HUDEP-2 (cell line): ENCODE measurements at regions not wholly inside any gene's neighbourhood (a gene's known extent, or its start where the extent isn't known, plus 50 kb on each side); places are given as distances from the start of the nearest gene placed in this dataset.
"Not testable (repeated sequence)": the region's sequence is repeated elsewhere in the genome, so short reads cannot be mapped to it uniquely, and the experiment has no call there.

Experiments
- DNase-seq, 76 experiments: peaks; one replicate each; lab custom pipeline; 2025; ENCODE audit not compliant: unreplicated experiment in 76 of 76; lab: John Stamatoyannopoulos, UW

DNA sequence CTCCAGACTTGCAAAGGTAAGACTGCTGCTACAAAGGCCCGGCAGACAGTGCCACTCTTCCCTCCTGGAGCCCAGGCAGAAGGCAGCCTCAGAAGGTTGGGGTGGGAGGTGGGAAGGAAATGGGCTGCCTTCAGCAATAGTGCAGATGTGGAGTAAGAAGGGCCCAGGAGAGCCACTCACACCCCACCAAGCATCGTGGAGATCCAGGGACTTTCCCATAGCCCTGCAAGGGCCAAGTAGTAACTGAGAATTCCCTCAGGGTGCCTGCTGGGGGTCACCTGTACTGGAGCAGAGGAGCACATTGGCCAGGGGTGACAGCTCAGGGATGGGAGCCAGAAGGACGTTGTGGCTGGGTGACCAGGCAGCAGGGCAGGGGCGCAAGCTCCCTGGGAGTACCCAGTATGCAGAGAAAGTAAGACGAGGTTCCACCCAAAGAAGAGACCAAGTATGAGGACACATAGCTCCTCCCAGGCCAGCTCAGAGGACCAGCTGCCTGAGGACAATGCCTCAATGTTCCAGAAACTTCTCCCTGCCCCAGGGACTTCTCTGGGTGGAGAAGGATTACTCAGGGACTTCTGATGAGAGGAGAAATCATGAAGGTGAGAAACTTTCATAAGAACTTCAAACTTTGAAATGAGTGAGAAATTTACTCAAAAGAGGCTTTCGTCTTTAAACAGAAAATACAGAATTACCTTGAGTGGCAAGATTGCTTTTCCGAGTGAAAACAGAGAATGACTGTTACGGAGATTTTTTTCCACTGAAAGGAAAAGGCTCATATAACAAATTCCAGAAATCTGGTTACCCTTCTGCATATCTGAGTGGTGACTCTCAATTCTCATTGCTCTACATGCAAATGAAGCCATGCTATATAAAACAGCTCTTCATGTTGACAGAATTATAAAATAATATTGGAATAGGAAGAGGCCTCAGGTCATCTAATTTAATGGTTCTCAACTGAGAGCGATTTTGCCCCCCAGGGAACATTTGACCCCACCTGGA, 87.9 kb upstream of the TRIO start:
- DNase-seq = no peak

DNA sequence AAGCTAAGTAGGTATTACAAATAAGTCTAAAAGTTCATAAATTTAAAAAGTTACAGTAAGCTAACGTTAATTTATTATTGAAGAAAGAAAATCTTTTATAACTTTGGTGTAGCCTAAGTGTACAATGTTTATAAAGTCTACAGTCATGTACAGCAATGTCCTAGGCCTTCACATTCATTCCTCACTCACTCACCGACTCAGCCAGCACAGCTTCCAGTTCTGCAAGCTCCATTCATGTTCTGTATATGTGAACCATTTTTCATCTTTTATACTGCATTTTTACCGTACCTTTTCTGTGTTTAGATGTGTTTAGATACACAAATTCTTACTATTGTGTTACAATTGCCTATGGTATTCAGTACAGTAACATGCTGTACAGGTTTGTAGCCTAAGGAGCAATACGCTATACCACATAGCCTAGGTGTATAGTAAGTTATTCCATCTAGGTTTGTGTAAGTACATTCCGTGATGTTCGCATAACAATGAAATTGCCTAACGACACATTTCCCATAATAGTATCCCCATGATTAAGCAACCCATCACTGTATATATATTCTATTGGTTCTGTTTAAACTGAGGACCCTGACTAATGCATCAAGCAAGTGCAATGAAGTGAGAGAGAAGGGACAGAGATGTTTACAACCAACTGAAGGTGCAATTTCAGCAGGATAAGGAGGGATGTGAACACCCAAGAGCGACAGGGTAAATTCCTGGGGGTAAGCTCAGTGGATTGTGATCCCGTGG, 88.9 kb upstream of the TRIO start:
- no peak for DNase-seq

DNA sequence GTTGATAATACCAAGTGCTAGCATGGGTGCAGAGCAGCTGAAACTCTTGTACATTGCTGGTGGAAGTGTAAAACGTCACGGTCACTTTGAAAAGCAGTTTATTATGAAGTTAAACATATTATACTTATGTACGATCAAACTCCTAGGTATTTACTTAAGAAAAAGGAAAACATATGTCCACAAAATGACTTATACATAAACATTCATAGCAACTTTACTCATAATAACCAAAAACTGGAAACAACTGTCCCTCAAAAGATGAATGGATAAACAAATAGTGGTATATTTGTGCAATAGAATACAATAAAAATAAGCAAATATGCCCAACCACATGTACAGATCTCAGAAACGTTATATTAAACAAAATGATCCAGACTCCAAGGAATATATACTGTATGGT, 92.3 kb upstream of the TRIO start:
- no peak for DNase-seq

DNA sequence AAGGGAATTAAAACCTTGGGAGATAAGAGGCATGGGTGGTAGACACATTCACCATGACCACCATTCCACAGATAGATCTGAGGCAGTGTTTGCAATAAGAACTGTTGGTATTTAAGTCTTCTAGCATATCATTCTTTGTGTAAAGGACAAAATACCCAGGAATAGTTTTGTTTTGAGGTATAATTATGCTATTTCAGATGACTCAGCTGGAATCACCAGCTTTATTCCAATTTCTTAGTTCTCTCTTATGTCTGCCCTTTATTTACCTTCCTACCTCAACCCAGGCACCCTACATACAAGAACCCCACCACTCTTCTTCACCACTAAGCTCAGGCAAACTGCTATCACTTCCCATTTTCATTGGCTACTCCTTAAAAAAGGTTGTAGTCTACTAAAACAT, 94.7 kb upstream of the TRIO start:
- DNase-seq = no peak

DNA sequence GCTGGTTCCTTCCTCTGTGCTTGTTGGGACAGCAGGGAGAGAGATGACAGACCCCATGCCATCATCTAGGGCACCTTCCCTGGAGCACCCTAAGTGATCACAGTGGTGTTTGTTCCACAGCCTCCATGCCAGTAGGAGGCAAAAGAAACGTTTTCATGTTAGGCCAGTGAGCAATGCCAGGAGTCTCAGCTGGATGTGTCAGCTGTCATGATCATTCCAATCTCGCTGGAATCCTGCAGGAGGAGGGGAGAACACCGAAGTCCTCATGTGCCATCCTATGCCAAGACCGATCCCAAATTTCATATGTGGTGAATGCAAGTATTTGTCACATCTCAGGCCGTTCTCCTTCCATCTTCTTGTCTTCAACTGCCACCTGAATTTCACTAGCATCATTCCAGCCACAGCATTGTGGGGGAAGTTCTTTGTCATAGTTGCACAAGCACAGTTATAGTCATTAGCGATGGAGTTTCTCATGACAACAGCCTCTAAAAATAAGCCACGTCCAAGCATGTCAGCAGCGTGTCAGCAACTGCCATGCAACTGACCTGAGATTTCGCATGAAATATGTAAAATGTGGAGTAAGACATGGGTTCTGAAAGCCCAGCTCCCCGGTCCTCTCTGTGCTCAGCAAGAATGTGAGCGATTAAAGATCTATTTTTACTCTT, 97.2 kb upstream of the DNAH5 start:
- no peak for DNase-seq

DNA sequence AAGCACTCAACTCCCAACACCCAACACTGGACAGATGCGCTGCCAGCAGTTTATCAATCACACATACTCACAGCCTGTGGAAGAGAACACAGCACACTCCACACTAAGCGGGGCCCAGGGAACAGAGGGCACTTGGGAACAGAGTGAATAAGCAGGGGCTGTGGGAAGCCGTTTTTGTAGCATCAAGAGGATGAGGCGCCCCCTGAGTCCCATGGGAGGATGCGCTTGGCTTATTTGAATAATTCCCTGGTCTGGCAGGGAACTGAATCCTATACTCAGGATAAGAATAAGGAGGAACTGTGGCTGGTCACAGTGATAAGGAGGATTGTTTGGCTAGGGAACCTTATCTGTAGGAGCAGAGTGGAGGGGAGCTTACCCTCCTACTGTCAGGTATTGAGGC, 96.1 kb upstream of the DNAH5 start:
- no peak for DNase-seq

DNA sequence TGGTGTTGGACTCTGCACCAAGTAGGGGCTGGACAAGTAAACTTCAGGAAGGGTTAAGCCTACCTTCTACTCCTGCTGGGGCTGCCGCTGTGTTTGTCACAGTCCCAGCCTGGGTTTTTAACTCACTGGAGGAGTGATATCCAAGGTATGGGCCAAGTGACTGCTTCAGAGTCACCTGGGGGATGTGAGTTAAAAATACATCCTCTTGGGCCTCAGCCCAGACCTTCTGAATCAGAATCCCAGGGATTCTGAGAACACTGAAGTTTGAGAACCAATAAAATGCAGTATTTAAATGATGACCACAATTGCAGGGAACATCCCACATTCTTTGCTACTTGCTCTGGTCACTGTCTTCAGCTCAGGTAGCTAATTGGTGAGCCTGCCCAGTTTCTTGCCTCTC, 95.1 kb upstream of the DNAH5 start:
- no peak for DNase-seq

DNA sequence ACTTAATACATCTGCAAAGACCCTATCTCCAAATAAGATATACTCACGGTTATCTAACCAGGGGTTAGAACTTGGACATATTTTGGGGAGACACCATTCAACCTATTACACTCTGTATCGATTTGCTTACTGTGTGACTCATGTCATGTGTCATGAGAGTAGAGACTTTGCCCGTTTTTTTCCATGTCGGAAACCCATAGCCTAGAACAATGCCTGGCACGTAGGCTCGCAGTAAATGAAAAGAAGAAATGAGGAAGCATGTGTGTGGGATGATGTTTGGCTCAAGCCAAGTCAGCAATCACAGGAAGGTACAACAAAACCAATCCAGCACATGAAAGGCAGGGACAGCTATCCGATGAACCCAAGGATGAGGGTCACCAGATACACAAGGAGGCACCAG, 94.6 kb upstream of the DNAH5 start:
- no peak for DNase-seq

DNA sequence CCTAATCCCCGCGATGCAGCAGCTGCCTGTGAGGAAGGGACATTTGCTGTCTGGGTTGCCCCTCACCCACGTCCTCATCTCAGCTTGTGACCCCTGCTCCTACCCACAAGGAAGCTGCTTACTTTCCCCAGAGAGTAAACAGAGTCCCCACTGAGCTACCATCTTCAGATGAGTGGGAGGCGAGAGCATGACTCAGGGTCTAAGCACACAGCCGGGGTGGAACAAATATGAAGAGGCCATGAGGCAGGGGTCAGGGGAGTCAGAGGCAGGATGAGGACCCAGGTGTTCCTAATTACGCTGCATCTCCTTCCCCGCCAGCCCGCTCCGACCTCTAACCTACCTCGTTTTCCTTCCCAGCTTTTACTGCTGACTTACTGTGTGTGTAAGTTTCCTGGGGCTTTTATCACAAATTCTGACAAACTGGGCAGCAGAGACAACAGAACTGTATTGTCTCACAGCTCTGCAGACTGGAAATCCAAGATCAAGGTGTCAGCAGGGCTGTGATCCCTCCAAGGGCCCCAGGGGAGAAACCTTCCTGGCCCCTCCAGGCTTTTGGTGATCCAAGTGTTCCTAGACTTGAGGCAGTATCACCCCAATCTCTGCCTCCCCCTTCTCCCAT, 94.0 kb upstream of the DNAH5 start:
- DNase-seq = no peak

DNA sequence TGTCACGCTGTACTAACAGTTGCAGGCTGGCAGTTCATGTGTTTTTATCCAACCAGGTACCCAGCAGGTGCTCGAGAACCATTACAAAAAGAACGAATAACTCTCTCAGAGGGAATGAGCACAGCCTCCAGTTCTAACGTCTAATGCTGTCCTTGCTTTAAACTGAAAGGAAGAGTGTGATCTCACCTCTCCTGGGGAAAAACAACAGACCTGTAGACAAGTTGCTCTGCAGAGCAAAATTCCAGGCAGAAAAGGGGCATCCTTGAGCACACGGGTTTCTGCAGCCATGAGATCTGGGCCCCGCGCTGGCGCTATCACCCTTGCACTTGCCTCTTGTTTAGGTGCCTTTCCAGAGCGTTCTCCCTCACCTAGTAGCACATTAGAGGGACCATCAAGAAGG, 92.5 kb upstream of the DNAH5 start:
- DNase-seq = no peak

DNA sequence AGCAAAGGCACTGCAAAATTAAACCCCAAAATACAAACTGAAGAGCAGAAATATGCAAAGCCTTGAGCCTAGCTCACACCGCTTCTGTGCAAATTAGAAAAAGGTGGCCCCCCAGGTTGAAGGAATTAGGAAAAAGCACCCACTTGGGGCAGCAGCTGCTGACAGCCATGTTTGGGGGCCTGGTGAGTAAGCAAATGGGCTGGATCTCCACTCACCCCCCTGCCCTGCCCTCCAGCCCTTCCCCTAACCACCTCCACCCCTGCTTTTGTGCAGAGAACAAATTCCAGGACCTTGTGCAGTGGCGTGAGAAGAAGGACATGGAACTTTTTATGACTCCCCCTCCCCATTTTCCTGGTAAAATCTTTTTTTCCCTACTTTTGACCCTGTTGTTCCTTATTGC, 92.0 kb upstream of the DNAH5 start:
- no peak for DNase-seq

DNA sequence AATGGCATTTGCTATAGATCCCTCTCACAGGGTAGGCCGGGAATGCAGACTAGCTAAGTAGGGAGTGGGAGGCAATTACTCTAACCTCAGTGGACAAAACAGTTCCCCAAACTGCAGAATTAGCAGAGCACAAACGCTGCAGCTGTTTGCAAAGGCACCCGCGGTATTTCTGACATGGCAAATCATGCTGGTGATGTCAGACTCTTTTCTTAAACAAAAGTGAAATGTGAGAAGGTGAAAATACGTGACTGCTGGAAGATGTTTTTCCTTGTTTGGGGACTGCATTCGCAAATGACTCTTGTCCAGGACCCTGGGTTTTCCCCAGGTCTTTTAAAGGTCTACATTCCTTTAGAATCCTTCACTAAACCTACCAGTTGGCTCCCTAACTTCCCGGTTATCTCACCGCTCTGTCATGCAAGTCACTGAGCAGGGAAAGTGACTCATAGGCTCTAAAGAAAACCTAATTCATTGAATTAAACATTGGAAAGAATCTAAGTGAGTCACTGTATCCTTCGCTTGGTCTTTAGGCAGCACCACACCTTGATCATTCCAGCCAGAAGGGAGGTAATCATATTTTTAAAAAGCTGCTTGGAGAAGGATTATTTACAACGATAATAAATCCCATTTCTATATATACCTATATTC, 91.5 kb upstream of the DNAH5 start:
- DNase-seq = no peak

DNA sequence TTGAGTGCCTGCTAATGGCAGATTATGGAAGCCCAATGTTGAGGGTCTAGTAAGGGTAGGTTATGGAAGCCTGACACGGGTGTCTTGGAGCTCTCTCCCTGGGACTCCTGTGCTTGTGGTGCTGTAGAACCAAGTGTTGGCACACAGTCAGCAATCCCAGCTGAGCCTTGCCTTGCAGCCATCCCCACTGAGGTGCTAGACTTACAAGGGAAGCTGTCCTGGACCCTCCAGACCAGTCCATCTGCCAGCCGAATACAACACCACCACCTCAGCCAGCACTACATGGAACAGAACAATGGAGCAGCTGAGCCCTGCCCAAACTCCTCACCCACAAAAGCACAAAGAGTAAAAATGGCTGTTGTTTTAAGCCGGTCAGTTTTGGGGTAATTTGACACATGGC, 90.5 kb upstream of the DNAH5 start:
- DNase-seq = no peak

DNA sequence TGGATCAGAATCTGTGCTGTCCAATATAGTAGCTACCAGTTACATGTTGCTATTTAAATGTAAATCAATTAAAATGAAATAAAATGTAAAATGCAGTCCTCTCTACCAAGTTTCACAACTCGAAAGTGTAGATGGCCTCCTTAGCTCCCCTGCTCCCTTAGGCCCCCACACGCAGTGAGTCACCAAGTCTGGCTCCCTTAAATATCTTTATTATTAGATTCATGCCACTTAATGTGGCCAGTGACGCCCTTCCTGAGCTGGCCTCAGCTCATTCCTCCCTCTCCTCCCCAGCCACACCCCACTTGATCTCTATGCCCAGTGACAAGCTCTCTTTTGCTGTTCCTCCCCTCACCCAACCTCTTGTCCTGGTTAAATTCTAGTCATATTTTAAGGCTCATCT, 88.4 kb upstream of the DNAH5 start:
- DNase-seq = no peak

DNA sequence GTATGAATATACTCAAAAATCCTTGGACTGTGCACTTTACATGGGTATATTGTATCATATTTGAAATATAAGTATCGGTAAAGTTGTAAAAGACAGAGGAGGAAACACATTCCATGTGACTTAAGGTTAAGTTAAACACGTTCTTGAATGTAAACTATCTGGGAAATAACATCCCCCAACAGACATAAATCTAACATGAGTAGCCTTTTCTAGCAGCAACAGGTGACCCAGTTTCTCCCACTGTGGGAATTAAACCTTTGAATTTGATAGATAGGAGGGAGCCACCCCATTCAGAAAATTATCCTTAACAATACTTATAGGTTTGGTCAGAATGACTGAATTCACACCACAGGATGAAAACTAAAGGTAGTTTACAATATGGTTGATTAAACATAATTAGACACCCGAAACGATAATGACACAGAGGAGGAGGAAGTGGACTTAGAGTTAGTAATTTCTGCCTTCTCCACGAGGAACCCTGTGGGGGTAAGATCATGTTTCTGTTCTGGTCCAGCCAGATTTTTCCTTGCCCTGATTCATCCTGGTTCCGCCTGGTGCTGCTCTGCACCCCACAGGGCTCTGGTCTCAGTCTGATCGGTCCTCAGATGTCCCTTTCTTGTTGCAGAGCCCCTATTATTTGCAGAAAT, 84.6 kb upstream of the DNAH5 start:
- DNase-seq = no peak

DNA sequence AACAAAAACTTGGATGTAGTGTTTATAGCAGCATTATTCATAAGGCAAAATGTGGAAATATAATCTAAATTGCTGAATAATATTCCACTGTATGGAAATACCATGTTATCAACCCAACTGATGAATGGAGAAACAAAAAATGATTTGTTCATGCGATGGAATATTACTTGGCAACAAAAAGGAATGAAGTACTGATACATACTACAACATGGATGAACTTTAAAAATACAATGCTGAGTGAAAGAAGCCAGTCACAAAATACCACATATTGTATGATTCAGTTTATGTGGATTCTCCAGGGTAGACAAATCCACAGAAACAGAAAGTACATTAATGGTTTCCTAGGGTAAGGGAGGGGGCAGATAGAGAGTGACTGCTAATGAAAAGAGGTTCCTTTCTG, 83.7 kb upstream of the DNAH5 start:
- no peak for DNase-seq

DNA sequence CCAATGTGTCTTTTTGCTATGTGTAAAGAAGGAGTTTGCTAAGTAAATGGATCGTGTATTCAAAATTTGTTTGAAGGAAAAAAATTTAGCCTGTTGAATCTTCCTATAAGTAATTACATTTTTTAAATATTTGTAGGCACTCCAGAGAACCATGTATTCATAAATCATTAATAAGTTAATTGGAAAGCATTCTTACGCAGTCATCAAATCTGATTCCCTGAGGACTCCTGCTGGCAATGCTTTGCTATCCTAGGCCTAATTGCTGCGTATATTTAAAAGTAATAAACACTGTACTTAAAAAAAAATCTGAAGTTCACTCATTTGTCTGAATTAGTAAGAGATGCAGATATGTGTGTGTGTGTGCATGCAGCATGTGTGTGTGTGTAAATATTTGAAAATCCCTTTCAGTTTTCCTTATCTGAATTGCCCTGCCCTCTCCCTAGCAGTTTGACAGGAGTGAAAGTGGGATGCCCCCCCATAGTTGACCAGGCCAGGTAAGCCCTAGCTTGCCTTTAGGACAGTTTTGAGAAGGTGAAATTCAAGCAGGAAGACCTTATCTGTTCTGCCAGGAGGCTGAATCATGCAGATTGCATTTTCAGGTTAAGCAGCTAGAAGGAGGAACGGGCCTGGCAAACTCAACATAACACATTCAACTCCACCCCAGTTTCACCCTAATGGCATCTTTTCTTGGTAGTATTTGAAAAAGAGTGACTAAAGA, 81.2 kb upstream of the DNAH5 start:
- DNase-seq = no peak

DNA sequence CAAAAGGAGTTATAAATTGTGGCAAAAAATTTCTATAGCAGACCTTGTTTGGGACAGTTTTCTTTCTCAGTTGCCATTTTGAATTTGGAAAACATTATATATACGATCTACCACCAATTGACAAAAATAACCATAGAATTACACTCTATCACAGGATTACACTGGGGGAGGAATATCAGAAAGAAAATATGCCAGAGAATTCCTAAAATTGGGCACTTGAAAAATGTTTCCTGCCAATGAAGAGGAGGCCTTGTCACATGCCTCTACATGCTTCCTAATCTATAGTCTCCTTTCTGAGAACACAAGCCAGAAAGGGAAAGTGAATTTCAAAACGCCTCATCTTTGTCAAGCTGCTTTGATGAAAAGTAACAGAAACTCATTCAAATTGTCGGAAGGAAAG, 78.5 kb upstream of the DNAH5 start:
- no peak for DNase-seq

DNA sequence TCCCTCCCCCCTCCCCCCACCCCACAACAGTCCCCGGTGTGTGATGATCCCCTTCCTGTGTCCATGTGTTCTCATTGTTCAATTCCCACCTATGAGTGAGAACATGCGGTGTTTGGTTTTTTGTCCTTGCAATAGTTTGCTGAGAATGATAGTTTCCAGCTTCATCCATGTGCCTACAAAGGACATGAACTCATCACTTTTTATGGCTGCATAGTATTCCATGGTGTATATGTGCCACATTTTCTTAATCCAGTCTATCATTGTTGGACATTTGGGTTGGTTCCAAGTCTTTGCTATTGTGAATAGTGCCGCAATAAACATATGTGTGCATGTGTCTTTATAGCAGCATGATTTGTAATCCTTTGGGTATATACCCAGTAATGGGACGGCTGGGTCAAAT, 76.5 kb upstream of the DNAH5 start:
- DNase-seq = not testable (repeated sequence)
